ENCODE measurements at regions not wholly inside any gene's neighbourhood (a gene's known extent, or its start where the extent isn't known, plus 50 kb on each side); places are given as distances from the start of the nearest gene placed in this dataset.

GRCh38 chr2:198890490-198890889 is 567.2 kb downstream of the SATB2 start:
- no peak for TF ChIP-seq EZH2 (IDR thresholded peaks at IDR 0.05; ENCODE audit: insufficient read depth, poor library complexity, severe bottlenecking)
- TF ChIP-seq EZH2phosphoT487 (IDR thresholded peaks at IDR 0.05; ENCODE audit: insufficient read depth, low read depth) = no peak
